GM18508 (cell line): ENCODE measurements at regions not wholly inside any gene's neighbourhood (a gene's known extent, or its start where the extent isn't known, plus 50 kb on each side); places are given as distances from the start of the nearest gene placed in this dataset.
"Not testable (repeated sequence)": the region's sequence is repeated elsewhere in the genome, so short reads cannot be mapped to it uniquely, and the experiment has no call there.

Experiments
- ATAC-seq: cut with Tn5 transposase; IDR thresholded peaks from one replicate; pipeline ENCODE4 v1.9.1; 2021; ENCODE audit warnings: moderate number of reproducible peaks; ENCODE audit not compliant: insufficient read depth, unreplicated experiment

DNA sequence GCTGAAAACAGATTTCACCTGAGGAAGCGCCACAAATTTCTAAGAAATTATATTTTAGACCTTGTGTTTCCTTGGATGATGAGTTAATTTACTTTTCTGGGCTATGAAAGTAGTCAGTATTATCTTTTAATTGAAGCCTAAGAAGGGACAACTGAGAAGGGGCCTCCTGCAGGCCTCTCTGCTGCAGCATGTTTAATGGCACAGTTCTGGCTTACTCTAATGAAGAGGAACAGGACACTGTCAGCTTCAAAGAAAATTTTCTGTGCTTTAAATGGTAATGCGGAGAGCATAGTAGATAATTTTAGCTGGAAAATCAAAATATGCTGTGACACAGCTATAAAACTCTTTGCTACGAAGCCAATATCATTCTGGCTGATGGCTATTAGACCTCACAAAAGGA, 167.4 kb downstream of the HDGFL1 start:
- no peak for ATAC-seq

DNA sequence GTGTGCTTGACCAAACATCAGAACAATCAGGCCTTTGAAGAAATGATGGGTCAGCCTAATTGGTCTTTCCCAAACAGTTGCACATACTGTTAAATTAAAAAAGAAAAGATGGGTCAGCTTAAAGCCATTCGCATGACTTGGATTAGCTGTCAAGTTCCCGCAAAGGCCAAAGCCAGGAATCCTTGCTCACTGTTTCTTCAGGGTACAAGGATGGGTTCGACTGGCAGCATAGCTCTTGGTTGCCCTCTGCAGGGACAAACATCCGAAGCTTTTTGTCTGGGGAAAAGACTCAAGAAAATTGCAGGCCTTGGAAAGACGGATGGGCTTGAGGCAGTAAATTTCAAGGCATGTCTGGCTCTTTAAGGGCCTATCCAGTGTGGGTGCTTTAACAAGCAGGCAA, 168.0 kb downstream of the HDGFL1 start:
- ATAC-seq, result no peak

DNA sequence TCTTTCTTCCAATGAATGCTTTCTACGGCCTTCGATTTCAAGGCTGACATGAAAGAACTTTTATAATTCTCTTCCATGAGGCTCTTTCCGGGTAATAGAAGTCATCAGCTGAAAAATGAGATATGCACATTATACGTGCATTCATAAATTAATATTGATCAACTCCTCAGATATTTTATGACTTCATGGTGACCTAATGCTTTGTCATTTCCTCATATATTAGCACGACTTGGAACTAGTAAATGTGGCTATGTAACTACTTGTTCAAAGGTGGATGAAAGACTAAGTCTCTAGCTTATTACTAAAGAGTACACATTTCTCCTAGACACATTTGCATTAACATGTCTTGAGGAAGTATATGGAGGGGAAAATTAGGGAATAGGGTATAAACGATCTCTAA, 168.8 kb downstream of the HDGFL1 start:
- no peak for ATAC-seq

DNA sequence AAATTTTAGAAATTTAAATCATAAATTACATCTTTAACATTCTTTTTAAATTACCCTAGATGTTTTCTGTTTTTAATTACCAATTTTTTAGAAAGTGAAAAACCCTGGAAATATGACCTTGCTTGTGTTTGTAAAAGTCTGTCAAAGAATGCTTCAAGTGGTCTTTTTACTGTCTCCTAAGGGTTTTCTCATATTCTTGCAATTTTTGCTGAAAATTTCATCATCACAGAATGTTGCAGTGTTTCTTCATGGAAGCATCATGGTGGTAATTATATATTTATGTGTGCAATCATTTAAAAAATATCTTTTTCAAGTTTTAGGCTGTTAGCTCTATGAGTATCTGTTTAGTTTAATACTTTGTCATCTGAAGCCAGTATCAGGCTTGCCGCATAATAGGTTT, 178.2 kb downstream of the HDGFL1 start:
- ATAC-seq, result no peak

DNA sequence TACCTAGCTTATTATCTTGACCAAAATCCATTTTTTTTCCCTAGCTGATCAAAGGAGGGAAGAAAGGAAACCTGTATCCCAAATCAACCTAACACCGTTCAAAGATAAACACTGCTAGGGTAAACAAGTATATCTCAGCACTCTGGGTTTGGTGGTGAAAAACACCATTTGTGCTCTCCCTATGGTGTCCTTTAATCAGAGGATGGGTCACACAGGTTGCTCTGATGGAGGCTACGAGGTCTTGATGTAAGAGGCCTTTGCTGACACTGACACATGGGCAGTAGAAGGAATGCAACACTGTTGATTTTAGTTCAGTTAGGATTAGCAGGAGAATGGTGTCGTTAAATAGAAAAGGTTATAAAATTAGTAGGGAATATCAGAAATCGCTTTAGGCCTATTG, 179.3 kb downstream of the HDGFL1 start:
- ATAC-seq, result no peak

DNA sequence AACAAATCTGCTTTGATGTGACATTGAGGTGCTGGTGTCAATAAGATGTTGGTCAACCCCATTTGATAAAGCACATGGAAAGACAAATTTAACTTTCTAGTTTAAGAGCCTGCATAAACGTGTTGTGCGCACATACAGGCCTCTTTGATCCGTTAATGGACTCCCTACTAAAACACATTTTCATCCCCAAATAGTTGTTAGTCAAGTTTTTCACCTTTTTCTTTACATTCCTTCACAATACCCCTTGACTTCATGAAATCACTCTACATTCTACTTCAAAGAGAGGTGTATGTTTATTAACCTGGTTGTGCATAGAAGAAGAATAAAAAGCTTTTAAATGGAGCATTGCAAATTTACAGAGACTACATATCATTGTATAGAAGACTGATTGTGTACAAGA, 180.3 kb downstream of the HDGFL1 start:
- ATAC-seq, result no peak

DNA sequence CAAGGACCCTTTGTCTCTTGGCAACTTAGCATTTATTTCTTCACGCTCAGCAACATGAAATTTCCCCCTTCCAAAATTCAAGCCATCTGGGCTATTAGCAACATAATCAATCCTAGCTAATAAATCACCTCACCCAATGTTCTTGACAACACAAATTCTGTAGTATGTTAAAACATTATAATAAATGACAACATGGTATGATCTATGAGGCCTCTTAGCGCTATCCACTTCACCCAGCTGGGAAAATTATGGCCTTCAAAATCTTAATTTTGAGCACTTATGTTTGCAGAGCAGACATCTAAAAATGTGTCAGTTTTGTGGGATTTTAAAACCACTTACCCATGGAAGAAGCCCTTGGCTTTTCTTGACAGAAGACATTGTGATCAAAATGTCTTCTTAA, 181.9 kb downstream of the HDGFL1 start:
- ATAC-seq, result no peak

DNA sequence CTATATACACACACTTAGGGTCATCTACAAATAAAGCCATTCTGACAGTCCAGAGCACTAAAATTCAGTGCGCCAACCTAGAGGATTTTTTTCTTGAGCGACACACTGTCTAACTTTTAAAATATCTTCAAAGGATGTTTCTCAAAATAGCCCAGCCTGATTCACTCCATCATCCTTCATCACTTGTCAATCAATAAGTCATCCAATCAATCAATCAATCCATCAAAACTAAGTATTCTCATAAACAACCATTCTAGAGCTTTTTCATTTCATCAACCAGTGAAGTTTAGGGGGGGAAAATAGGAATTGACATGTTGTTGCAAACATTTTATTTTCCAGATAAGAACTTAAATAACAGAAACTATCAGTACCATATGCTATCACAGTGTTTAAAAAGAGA, 183.2 kb downstream of the HDGFL1 start:
- ATAC-seq, result no peak

DNA sequence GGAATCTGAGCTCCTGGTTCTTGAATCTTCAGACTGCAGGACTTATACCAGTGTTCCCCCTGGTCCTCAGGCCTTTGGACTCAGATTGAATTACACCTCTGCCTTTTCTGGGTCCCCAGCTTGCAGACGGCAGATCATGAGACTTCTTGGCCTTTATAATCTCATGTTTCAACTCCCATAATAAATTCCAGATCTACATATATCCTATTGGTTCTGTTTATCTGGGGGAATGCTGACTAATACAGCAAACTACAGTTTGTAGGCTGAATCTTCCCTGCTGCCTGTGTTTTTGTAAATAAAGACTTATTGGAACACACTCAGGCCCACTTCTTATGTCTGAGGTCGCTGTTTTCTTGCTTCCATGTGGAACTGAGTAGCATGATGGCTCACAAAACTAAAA, 184.7 kb downstream of the HDGFL1 start:
- ATAC-seq, result no peak

DNA sequence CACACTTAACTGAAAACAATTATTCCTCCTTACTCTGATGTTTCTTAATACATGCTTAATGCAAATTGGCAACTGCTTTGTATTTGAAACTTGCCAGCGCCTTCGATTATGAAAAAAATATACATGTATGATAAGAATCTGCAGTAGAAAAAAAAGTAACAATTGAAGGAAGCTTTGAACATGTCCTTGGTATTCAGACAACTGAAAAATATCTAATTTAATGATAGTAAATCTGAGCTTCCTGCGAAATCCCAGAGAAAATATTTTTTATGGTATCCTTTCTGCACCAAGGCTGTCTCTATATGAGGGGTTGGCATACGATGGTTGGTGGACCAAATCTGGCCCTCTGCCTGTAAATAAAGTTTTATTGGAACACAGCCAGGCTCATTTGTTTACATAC, 186.2 kb downstream of the HDGFL1 start:
- no peak for ATAC-seq

DNA sequence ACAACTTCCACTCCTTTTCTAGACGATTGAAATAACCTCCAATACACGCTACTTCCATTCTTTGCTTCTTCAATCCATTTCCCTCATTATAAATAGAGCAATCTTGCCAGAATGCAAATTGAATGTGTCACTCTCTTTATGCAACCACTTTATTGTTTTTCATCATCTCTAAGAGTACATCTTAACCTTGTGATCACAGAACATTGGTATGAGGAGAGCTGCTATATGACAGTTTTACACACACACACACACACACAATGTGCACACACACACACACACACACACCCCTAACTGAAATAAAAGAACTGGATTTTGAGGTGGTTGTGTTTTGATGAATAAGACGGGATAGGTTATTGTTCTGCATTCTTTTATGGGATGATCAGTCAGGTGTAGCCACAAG, 187.0 kb downstream of the HDGFL1 start:
- no peak for ATAC-seq

DNA sequence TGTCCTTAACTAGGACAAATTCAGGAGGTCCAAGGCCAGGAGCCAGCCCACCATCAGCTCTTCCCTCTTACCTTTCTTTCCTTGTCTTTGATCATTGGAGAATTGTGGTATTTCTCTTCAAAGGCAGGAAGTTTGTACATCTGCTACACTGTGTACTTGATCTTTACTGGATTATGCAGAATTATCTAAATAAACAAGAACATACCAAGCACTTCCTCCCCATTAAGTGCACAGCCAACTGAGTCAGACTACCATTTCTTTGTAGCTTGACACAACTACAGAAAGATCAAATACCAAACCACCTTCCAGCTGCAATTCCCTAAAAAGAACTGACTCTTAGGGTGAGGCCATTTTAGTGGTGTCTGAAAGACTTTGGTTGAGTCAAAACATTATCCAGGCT, 195.1 kb downstream of the HDGFL1 start:
- no peak for ATAC-seq

DNA sequence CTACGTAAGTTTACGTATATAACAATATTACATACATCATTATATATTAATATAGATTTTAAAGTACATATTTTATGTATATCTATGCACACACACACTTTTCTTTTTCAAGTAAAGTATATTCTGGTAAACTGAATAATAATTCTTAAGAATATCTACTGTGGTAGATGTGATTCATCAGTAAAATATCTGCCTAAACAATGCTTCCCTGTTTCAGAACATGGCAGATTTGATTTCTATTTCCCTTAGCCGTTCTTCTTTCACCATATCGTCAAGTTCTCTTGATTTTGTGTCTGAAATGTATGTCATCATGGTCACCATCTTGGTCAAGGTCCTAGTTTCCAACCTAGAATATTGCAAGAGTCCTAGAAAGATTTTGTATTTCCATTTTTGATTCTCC, 195.6 kb downstream of the HDGFL1 start:
- ATAC-seq, result no peak

DNA sequence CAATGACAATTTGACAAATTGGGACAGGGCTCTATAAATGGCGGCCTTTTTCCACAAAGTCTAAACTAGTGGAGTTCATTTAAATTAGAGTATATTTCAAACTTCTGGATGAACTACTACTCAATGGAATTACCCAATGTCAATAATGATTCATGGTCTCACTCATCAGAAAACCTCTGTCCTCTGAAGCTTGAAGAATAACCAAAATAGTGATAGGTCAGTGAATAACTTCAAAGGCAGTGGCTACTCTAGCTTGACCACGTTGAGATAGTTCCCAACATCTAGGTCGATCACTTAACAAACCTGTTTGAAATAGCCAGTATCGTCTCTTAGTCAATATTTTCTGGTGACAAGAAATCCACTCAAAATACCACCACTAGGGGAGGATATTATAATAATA, 197.6 kb downstream of the HDGFL1 start:
- ATAC-seq, result no peak

DNA sequence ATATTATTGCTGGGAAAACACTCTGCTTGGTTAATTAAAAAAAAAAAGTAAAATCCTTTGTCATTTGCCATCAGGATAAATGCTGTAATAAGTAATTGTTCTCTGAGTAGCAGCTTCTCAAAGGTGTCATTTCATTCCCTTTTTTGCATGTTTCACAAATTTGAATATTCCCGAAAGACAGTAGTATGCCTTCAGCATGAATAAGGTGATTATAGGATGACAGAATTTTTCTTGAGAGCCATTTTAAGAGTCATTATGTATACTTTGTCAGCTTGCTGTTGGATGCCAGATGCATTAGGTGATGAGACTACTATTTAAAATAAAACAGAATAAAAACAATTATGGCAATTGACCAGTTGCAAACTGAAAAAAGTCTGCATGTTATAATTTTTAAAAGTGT, 200.7 kb downstream of the HDGFL1 start:
- ATAC-seq, result no peak

DNA sequence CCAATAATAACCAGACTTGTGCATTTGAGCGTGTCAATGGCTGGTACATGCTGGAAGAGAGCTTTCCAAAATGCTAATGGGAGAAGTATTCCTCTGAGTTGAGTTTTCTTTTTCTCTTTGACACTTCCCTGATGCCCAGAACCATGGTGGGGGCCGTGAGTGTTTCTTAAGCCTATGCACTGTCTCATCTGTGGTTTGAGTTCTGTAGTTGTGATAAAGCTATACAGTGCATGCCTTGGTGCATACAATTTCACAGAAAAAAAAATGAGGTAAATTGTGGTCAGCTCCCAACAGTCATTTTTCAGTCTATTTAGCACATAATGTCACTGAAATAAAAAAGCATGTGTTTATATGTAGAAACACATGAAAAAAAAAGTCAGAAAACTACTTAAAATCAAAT, 204.8 kb downstream of the HDGFL1 start:
- no peak for ATAC-seq

DNA sequence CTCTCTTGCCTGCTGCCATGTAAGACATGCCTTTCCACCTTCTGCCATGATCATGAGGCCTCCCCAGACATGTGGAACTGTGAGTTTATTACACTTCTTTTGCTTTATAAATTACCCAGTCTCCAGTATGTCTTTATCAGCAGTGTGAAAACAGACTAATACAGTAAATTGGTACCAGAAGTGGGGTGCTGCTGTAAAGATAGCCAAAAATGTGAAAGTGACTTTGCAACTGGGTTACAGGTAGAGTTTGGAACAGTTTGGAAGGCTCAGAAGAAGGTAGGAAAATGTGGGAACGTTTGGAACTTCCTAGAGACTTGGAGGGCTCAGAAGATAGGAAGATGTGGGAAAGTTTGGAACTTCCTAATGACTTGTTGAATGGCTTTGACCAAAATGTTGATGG, 209.1 kb downstream of the HDGFL1 start:
- not testable (repeated sequence) for ATAC-seq

DNA sequence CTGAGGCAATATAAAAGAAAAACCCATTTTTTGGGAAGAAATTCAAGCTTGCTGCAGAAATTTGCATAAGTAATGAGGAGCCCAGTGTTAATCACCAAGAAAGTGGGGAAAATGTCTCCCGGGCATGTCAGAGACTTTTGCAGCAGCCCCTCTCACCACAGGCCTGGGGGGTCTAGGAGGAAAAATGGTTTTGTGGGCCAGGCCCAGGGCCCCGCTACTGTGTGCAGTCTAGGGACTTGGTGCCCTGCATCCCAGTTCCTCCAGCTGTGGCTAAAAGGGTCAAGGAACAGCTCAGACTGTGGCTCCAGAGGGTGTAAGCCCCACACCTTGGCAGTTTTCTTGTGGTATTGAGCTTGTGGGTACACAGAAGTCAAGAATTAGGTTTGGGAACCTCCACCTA, 209.7 kb downstream of the HDGFL1 start:
- no peak for ATAC-seq

DNA sequence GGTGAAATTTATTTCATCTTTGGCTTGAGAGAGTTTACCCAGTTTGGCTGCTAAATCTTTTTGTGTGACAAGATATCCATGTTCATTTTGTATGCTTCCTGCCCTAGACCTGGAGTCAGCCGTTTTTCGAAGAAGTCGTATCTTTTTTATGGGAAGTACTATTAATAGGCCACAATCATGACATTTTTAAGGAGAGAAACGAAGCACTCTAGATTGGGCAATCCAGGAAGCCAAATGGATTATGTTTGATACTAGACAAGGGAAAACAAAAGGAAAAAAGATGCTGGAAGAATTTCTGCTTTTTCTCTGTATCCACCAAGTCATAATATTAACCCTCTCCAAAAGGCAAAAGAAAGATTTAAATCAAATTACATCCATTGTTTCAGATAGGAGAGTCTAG, 214.6 kb downstream of the HDGFL1 start:
- no peak for ATAC-seq

DNA sequence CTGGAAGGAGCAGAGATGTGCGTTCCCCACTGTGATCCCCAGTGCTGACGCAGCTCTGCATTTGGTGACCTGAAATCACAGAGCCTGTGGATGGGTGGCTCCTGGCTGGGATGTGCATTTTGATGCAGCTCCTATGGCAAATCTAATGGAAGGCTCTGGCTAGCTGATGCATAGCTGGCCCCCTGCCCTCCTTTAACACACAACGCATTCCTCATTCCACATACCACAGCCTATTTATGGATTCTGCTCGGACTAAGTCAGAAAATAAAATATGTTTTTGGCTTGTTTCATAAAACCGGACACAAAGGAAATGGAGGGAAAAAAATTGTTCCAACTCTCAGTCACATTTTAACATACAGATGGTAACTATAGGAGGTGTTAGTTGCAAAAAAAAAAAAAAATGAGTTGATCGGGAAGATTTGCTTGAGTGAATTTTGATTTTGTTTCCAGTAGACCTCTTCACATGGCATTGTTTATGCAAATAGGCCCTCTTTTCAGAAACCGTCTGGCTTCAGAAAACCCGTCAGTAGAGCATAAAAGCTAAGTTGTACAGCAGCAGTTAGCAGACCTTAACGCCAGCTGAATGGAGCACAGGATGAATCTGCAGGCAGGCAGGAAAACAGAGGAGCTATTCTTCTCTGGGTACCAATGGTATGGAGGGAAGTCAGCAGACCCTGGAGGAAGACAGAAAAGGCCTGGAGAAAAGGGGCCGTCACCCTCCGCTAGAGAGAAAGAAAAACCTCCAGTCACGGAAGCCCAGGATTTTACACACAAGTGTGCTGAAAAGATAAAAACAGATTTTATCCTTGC, 215.4 kb downstream of the HDGFL1 start:
- no peak for ATAC-seq

DNA sequence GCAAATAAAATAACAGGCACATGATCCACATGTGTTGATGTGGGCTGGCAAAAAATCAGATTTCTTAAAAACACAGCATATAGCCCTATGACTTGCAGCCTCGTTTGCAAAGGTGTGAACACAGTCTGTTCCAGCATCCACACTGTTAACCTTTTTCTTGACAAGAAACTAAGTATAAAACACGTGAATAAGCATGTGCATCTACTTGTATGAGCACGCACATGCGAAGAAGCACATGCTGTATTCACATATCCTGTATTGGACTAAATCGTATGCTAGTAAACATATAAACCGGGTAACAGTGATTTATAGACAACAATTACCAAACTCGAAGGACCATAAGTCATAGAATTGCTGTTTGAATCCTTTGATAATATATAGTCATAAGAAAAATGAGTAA, 218.7 kb downstream of the HDGFL1 start:
- ATAC-seq, result no peak

DNA sequence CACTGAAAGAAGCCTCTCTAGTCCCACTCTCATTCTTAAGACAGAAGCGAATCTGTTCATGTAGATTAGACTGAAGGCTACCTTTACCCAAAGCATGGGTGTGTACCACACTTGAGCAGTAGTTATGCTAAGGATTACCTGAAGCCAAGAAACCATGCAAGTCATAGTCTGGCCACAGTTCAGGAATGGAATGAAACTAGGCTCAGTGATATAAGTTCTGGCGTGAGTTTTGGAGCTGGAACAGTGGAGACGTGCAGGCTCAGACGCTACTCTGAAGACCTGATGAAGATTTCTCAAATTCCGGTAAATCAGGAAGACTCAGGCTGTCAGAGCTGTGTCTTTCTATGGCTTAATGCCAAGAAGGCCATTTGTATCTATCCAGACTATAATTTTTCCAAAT, 219.9 kb downstream of the HDGFL1 start:
- no peak for ATAC-seq

DNA sequence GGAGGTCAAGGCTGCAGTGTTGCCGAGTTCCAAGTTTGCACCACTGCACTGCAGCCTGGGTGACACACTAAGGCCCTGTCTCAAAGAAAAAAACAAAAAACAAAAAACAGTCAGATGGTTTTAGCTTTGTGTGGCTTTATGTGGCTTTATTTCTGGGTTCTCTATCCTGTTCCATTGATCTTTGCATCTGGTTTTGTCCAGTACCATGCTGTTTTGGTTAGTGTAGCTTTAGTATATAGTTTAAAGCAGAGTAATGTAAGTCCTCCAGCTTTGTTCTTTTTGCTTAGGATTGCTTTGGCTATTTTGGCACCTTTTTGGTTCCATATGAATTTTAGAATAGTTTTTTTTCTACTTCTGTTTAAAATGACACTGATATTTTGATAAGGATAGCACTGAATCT, 225.5 kb downstream of the HDGFL1 start:
- no peak for ATAC-seq
